HG02970 (cell line): ENCODE measurements at regions not wholly inside any gene's neighbourhood (a gene's known extent, or its start where the extent isn't known, plus 50 kb on each side); places are given as distances from the start of the nearest gene placed in this dataset.

Experiments used
- ATAC-seq: cut with Tn5 transposase; IDR thresholded peaks from one replicate; pipeline ENCODE4 v1.9.1; 2021; ENCODE audit warnings: mild to moderate bottlenecking, moderate library complexity, moderate number of reproducible peaks; ENCODE audit not compliant: unreplicated experiment, low FRiP score

DNA sequence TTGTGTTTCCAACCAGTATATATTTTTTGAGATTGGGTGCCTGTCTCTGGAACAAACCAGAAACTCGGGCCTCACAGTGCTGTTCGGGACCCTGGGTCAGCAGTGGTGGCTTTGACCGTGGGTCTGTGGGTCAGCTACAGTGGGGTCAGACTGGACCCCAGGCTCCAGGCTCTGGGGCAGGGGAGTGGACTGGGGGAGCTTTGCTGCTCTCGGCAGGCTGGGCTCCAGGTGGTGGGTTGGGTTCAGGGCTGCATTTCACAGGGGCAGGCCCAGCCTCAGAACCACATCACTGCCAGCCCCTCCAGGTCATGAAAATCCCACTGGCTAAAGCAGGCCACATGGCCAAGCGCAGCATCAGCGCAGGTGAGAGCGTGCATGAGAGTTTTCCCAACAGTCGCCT lies 1279.3 kb downstream of the BRD1 start:
- ATAC-seq, result no peak

DNA sequence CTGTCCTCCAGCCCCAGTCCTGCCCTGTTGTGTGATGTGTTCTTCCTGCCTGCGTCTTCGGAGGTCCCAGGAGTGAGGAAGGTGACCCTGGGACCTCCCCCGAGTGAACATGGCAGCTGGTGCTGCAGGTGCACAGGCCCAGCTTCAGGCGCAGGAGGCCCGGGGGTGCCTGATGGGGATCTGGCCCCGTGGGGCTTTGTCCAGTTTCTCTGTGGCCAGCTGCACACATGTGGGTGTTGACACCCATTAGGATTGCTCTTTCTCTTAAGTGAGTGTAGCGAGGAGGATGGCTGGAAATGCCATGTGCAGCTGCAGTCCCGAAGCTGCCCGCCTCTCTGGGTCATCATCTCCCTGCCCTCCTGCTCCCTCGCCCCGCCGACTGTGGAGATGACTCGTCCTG lies 1279.7 kb downstream of the BRD1 start:
- no peak for ATAC-seq

- no peak for ATAC-seq
Measured at GRCh38 chr22:48546653-48547424, 1280.8 kb downstream of the BRD1 start.

DNA sequence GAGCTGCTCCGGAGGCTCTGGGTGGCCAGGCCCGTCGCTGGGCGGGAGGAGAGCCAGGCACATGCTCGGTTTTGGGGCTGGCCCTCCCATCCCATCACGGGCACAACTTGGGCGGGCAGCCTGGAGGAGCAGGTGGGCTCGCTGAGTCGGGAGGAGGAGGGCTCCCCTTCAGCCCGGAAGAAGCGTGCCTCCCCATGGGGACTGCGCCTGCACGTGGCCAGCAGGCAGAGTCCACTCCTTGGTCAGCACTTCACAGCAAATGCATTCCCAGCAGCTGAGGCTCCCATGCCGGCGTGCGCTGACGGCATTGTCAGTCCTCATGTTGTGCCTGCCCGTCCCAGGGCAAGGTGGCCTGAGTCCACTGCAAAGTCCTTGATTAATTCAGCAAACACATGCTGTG lies 1281.7 kb downstream of the BRD1 start:
- no peak for ATAC-seq

- no peak for ATAC-seq
Measured at GRCh38 chr22:48541401-48542098, 1286.1 kb downstream of the BRD1 start.

DNA sequence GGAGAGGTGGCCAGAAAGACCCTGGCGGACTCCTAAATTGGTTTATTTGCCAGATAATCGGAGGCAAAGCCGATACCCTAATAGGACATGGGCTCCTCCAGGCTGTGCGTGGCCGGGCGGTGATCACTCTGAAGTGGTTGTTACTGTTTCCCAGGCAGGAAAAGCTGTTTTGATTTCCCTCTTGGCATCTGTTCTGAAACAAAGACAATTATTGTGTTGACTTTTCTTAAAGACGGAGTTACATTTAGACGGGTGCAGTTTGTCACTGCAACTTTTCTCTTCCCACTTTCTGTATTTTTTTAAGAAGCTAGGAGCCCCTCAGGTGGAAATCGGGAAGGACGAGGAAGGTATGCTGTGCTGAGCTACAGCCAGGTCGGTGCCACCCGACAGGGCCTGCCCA lies 1288.4 kb downstream of the BRD1 start:
- ATAC-seq, result no peak

DNA sequence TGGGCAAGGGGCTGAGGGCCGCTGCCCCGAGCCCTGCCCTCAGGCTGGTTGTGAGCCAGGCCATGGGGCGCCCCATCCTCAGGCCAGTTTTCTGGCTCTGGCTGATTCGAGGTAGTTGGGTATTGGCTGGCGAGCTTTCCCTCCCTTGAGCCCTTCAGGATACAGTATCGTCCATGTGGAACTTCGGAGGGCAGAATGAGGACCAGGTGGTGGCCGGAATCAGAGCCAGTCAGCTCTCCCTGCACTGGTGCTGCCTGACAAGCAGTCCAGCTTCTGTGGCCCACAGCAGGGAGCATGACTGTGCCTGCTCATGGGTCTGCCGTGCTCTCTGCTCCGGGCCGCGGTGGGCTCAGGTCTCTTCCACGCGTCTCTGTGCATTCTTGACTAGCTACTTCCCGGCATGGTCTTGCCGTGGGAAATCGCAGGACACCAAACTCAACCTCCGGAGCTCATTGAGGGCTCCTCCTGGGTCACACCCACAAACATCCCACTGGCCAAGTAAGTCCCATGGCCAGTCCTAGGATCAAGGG lies 1289.3 kb downstream of the BRD1 start:
- ATAC-seq, result no peak

GRCh38 chr22:48537343-48537680 lies 1290.4 kb downstream of the BRD1 start:
- ATAC-seq, result no peak

- no peak for ATAC-seq
Measured at GRCh38 chr22:48536541-48537342, 1290.9 kb downstream of the BRD1 start.

GRCh38 chr22:48535868-48536540 lies 1291.7 kb downstream of the BRD1 start:
- ATAC-seq, result no peak

- ATAC-seq, result no peak
Measured at GRCh38 chr22:48534395-48534958, 1293.2 kb downstream of the BRD1 start.

- ATAC-seq, result no peak
Measured at GRCh38 chr22:48532986-48533385, 1294.7 kb downstream of the BRD1 start.

GRCh38 chr22:48531761-48532435 lies 1295.8 kb downstream of the BRD1 start:
- no peak for ATAC-seq

DNA sequence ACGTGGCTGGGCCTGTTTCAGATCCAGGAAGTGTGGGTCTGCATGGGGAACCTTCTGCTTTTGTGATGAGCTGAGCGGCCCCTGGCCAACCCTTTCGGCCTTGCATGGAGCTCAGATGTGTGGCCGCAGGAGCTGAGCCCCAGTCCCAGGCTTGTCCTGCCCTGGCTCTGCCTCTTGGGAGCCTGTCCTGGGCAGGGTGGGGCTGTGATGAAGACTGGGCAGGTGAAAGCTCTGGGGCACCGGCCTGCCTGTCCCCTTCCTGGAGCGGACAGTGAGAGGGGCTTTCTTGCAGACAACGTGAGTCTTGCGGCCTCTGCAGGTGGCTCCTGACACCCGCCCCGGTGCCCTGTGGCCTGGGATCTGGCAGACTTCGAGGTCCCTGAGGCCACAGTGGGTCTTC lies 1296.6 kb downstream of the BRD1 start:
- ATAC-seq, result no peak

DNA sequence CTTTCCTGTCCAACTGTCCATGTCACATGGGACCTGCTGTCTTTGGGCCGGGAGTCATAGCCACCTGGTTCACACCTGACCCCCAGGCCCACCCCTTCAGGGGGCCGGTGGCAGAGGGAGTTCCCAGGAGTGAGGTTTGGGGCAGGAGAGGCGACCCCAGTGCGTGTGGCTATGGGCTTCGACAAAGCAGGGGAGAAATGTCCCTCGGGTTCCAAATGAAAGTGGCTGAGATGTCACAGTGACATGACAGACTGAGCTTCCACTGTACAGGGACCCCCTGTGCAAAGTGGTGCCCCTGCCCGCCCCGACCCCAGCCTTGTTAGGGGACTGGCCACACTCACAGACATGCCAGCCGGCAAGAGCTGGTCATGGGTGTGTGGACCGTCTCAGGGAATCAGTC lies 1297.0 kb downstream of the BRD1 start:
- ATAC-seq, result no peak

DNA sequence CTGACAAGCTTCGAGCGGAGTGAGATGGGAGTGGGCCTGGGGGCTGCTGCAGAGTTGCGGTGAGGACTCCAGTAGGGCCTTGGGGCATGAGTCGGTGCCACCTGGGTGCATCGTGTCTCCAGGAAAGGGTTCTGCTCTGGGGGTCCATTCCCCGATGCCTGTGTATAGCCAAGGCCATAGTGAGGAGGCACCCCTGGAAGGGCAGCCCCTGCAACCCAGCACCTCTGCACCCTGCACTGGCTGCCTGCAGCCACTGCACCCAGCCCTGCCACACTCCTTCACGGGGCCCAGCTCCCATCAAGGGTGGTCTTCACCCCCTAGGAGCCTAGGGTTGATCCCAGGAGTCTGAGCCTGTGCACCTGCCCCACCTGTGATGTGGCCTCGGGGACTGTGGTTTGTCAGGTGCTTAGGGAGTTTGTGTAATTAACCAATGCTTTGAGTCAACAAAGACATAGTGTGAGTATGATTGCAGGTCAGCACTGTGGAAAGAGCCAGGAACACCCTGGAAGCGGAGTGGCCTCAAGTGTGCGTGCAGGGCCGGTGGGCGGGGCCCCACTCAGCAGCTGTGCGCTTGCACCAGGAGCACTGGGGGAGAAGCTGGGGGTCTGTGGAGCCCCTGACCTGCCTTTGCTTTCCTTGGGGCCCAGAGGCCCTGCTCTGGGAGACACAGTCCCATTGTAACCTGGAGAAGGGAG lies 1299.3 kb downstream of the BRD1 start:
- no peak for ATAC-seq

- no peak for ATAC-seq
Measured at GRCh38 chr22:48523761-48524160, 1303.9 kb downstream of the BRD1 start.

GRCh38 chr22:48523091-48523490 lies 1304.6 kb downstream of the BRD1 start:
- ATAC-seq, result no peak

GRCh38 chr22:48522271-48522670 lies 1305.4 kb downstream of the BRD1 start:
- no peak for ATAC-seq
